ENCODE measurements at regions not wholly inside any gene's neighbourhood (a gene's known extent, or its start where the extent isn't known, plus 50 kb on each side); places are given as distances from the start of the nearest gene placed in this dataset.
"Not testable (repeated sequence)": the region's sequence is repeated elsewhere in the genome, so short reads cannot be mapped to it uniquely, and the experiment has no call there.

- not testable (repeated sequence) for TF ChIP-seq EZH2 (IDR thresholded peaks at IDR 0.05; ENCODE audit: low read depth, low read length, severe bottlenecking); KDM5A (IDR thresholded peaks at IDR 0.05; ENCODE audit: low read length); ATF2 (IDR thresholded peaks at IDR 0.05; ENCODE audit: low read length); BRCA1 (IDR thresholded peaks at IDR 0.05; ENCODE audit: low read depth, low read length); SP2 (IDR thresholded peaks at IDR 0.05; ENCODE audit: low read length); GABPA (IDR thresholded peaks at IDR 0.05; ENCODE audit: borderline replicate concordance, insufficient read depth, low read length); JUND (IDR thresholded peaks at IDR 0.05; ENCODE audit: low read length); POLR2AphosphoS5 (IDR thresholded peaks at IDR 0.05; ENCODE audit: low read depth, low read length)
- TF ChIP-seq, protein P1, sequence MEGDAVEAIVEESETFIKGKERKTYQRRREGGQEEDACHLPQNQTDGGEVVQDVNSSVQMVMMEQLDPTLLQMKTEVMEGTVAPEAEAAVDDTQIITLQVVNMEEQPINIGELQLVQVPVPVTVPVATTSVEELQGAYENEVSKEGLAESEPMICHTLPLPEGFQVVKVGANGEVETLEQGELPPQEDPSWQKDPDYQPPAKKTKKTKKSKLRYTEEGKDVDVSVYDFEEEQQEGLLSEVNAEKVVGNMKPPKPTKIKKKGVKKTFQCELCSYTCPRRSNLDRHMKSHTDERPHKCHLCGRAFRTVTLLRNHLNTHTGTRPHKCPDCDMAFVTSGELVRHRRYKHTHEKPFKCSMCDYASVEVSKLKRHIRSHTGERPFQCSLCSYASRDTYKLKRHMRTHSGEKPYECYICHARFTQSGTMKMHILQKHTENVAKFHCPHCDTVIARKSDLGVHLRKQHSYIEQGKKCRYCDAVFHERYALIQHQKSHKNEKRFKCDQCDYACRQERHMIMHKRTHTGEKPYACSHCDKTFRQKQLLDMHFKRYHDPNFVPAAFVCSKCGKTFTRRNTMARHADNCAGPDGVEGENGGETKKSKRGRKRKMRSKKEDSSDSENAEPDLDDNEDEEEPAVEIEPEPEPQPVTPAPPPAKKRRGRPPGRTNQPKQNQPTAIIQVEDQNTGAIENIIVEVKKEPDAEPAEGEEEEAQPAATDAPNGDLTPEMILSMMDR (IDR thresholded peaks at IDR 0.05; ENCODE audit: control extremely low read depth in 1 of 3, insufficient read depth in 1 of 3, low read depth in 1 of 3, low read length in 3 of 3), result peak in 2 of 3 experiments; percentile 31 to 44; a peak in 3 of 4 replicates
- TF ChIP-seq, protein P2, sequence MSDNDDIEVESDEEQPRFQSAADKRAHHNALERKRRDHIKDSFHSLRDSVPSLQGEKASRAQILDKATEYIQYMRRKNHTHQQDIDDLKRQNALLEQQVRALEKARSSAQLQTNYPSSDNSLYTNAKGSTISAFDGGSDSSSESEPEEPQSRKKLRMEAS (IDR thresholded peaks at IDR 0.05), result not testable (repeated sequence)
Measured at GRCh38 chr5:86566030-86566429, 51.7 kb upstream of the COX7C start.

Data from H1 (cell line).